NOMO-1 (cell line): ENCODE measurements at regions not wholly inside any gene's neighbourhood (a gene's known extent, or its start where the extent isn't known, plus 50 kb on each side); places are given as distances from the start of the nearest gene placed in this dataset.
"Not testable (repeated sequence)": the region's sequence is repeated elsewhere in the genome, so short reads cannot be mapped to it uniquely, and the experiment has no call there.

Source experiments
- DNase-seq, 2 experiments: peaks; one replicate each; lab custom pipeline; 2025; ENCODE audit not compliant: unreplicated experiment in 2 of 2; lab: John Stamatoyannopoulos, UW

GRCh38 chr14:38600572-38600971 is 344.7 kb upstream of the CLEC14A start:
- DNase-seq = not testable (repeated sequence)

- no peak for DNase-seq
Observed at GRCh38 chr14:38593476-38593875, 337.6 kb upstream of the CLEC14A start.

GRCh38 chr14:38592764-38593442 is 337.0 kb upstream of the CLEC14A start:
- DNase-seq = no peak

GRCh38 chr14:38589747-38590350 is 334.0 kb upstream of the CLEC14A start:
- no peak for DNase-seq

- DNase-seq = no peak
Observed at GRCh38 chr14:38583471-38583870, 327.6 kb upstream of the CLEC14A start.

- no peak for DNase-seq
Observed at GRCh38 chr14:38578278-38578681, 322.4 kb upstream of the CLEC14A start.

- DNase-seq = no peak
Observed at GRCh38 chr14:38567703-38568102, 311.8 kb upstream of the CLEC14A start.

GRCh38 chr14:38561657-38562056 is 305.8 kb upstream of the CLEC14A start:
- no peak for DNase-seq

GRCh38 chr14:38559711-38560110 is 303.8 kb upstream of the CLEC14A start:
- no peak for DNase-seq

GRCh38 chr14:38557391-38557790 is 301.5 kb upstream of the CLEC14A start:
- DNase-seq = not testable (repeated sequence)

GRCh38 chr14:38556252-38556651 is 300.4 kb upstream of the CLEC14A start:
- no peak for DNase-seq

- DNase-seq = no peak
Observed at GRCh38 chr14:38554026-38554425, 298.1 kb upstream of the CLEC14A start.

GRCh38 chr14:38553586-38553985 is 297.7 kb upstream of the CLEC14A start:
- DNase-seq = no peak

GRCh38 chr14:38549564-38549963 is 293.7 kb upstream of the CLEC14A start:
- DNase-seq = no peak

GRCh38 chr14:38547961-38548490 is 292.1 kb upstream of the CLEC14A start:
- no peak for DNase-seq

GRCh38 chr14:38546932-38547551 is 291.1 kb upstream of the CLEC14A start:
- no peak for DNase-seq

- DNase-seq = no peak
Observed at GRCh38 chr14:38544776-38545175, 288.9 kb upstream of the CLEC14A start.

- not testable (repeated sequence) for DNase-seq
Observed at GRCh38 chr14:38543851-38544250, 288.0 kb upstream of the CLEC14A start.

- not testable (repeated sequence) for DNase-seq
Observed at GRCh38 chr14:38538053-38538452, 282.2 kb upstream of the CLEC14A start.

- DNase-seq = no peak
Observed at GRCh38 chr14:38536376-38537038, 280.6 kb upstream of the CLEC14A start.

GRCh38 chr14:38528582-38528981 is 272.7 kb upstream of the CLEC14A start:
- no peak for DNase-seq
